Stimulated activated CD4-positive, alpha-beta T cell treated with anti-CD3 and anti-CD28 coated beads, Interleukin-2, amount 100 ng/mL, for 24 hours (primary cell): ENCODE measurements at regions not wholly inside any gene's neighbourhood (a gene's known extent, or its start where the extent isn't known, plus 50 kb on each side); places are given as distances from the start of the nearest gene placed in this dataset.

Experiments
- DNase-seq, 2 donors: peaks; one replicate each; pipeline ENCODE4 v3.0.0-alpha.2; 2020

DNA sequence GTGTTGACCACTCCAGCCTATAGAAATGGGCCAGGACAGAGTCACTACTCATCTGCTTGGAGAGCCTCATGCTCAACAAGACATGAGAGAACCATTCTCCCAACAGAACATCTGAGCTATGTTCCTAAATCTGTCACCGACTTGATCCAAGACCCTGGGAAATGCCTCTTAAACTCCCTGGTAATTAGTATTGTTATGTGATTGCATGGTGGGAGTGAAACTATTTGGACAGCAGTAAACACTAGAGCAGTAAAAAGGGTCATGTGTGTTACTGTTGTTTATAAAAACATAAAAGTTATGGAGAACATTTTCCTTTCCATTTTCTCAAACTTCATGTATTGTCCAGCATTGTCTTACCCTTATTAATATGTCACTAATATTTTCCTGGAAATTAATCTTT, 369.8 kb upstream of the FAT3 start:
- DNase-seq: no peak

- no peak for DNase-seq
These were observed 370.4 kb upstream of the FAT3 start for GRCh38 chr11:91854171-91854570.

DNA sequence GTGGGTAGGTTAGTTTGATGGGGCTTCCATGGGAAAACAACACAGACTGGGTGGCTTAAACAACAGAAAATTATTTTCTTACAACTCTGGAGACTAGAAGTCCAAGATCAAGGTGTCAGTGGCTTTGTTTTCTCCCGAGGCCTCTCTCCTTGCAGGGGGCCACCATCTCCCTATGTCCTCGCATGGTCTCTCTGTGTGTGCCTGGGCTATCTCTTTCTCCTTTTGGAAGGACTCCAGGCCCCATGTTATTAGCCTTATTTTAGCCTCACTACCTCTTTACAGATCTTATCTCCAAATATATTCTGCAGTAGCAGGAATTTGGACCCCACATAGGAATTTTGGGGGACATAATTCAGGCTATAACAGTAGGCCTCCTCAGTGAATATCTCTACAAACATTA, 372.7 kb upstream of the FAT3 start:
- DNase-seq: no peak

- DNase-seq: no peak
These were observed 373.9 kb upstream of the FAT3 start for GRCh38 chr11:91850533-91851275.

GRCh38 chr11:91850021-91850420, 374.6 kb upstream of the FAT3 start:
- DNase-seq: no peak

GRCh38 chr11:91846649-91847048, 378.0 kb upstream of the FAT3 start:
- DNase-seq: no peak

GRCh38 chr11:91846002-91846401, 378.6 kb upstream of the FAT3 start:
- DNase-seq: no peak

- DNase-seq: no peak
These were observed 383.9 kb upstream of the FAT3 start for GRCh38 chr11:91840640-91841240.

GRCh38 chr11:91837411-91838330, 386.9 kb upstream of the FAT3 start:
- no peak for DNase-seq

DNA sequence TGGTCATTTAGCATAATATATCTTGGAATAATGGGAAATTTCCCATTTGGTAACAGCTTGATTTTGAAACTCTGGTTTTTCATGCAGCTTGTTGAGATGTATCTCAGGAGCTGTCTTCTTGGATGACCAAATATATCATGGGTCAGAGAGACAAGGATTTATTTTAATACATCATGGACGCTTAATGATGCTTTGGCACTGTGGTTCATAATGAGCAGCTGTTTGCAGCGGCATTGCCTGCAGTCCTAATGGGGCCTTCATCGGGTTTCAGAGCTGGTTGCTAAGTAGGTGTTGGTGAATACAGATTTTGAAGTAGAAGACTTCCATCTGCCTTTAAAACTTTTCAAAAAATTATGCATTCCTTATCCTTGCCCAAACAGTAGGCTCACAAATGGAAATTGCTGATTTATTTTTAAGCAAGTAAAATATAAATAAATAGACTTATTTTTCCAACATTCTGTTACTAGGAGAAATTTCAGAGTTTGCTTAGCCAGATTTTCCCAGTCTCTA, 389.5 kb upstream of the FAT3 start:
- no peak for DNase-seq

DNA sequence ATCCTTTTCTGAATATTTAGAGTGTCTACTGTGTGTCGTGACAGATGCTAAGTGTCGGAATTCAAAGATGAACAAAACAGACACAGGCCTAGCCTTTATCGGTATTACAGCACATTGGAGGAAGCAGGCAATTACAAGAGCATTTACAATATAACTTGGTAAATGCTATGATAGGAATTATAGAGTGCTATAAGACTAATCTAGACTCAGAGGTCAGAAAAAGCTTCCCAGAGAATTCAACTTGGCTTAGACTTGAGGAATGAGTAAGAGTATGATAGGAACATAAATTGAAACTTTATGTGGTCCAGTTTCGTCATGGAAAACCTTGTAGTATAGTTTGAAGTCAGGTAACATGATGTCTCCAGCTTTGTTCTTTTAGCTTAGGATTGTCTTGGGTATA, 395.7 kb upstream of the FAT3 start:
- no peak for DNase-seq

DNA sequence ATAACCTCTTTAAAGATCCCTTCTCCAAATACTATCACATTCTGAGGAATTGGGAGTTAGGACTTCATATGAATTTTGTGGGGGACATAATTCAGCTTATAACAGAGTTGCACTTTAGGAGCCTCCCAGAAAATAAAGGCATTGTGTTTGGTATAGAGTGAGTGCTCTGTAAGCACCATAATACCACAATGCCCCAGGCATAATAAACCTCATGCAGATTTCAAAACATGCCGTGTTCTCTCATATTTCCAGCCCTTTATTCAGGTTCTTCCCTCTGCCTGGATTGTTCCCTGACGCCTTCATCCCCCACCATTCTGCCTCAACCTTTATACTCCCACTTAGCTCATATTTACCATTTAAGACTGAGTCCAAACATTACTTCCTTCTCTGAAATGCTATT, 398.8 kb upstream of the FAT3 start:
- DNase-seq: no peak

DNA sequence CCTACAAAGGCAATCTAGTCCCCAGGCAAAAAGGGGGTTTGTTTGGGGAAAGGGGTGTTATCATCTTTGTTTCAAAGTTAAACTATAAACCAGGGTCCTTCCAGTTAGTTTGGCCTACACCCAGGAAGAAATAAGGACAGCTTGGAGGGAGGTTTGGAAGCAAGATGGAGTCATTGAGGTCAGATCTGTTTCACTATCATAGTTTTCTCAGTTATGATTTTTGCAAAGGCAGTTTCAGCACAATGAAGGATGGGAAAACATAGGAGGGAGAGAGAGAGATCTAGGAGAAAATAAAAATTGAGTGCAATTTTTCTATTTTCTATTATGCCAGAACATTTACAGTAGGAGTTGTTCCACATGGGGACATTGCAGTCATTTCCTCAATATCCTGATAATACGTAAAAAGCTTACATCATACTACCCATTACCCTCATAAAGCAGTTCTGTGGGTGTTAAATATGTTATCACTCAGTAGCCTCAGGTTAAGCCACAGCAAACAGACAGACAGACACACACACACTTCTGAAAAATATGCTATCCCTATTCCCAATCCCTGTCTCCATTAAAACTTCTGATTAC, 401.3 kb upstream of the FAT3 start:
- DNase-seq: no peak

GRCh38 chr11:91822805-91823204, 401.8 kb upstream of the FAT3 start:
- no peak for DNase-seq

GRCh38 chr11:91820709-91821108, 403.9 kb upstream of the FAT3 start:
- DNase-seq: no peak

GRCh38 chr11:91819777-91820176, 404.8 kb upstream of the FAT3 start:
- DNase-seq: no peak

- DNase-seq: no peak
These were observed 405.4 kb upstream of the FAT3 start for GRCh38 chr11:91819195-91819594.

GRCh38 chr11:91817996-91818395, 406.6 kb upstream of the FAT3 start:
- no peak for DNase-seq

GRCh38 chr11:91813263-91813662, 411.4 kb upstream of the FAT3 start:
- DNase-seq: no peak

DNA sequence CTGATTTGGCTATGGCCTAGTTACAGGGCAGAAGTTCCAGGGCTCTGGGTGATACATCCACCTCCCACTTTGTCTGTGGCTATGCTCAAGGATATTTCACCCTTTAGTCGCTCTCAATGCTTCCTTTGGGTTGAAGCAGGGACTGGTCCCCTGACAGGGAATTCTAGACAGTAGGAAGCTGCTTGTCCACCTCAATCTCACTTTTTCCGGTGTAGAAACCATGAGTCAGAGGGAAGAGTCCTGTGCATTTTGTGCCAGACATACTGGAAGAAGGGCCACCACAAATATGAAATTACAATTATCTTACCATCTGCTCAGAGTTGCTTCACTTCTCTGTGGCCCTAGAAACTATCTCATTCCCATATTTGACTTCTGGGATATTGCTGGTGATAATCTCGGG, 413.7 kb upstream of the FAT3 start:
- no peak for DNase-seq

GRCh38 chr11:91805293-91805692, 419.3 kb upstream of the FAT3 start:
- DNase-seq: no peak

GRCh38 chr11:91804042-91804441, 420.6 kb upstream of the FAT3 start:
- no peak for DNase-seq

DNA sequence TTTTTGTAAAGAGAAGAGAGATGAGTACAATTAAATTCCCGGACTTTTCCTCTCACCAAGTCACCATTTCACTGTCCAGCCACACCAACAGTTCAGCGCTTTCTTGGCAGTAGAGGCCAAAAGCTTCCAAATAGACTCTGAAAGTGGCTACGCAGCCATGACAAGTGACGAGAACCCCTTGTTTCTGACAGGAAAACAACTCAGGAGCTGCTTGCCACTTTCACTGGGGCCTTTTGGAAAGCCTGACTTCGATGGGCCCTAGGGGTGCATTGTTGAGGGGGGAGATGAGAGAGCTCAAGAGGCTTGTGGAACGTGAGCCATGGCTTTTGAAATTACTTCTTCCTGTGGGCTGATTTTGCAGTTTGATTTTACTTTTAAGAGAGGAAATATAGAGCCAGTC, 422.1 kb upstream of the FAT3 start:
- DNase-seq: no peak
